Hematopoietic multipotent progenitor cell (in vitro differentiated cells): ENCODE measurements at regions not wholly inside any gene's neighbourhood (a gene's known extent, or its start where the extent isn't known, plus 50 kb on each side); places are given as distances from the start of the nearest gene placed in this dataset.
A peak's percentile ranks its signal among the peaks of the same experiment; 100 is the strongest.

ENCODE experiments used
- DNase-seq, 3 donors: peaks; one replicate each; pipeline ENCODE4 v3.0.0-alpha.2; 2011 to 2015; ENCODE audit warnings: low read depth in 2 of 3, low spot score in 2 of 3

DNA sequence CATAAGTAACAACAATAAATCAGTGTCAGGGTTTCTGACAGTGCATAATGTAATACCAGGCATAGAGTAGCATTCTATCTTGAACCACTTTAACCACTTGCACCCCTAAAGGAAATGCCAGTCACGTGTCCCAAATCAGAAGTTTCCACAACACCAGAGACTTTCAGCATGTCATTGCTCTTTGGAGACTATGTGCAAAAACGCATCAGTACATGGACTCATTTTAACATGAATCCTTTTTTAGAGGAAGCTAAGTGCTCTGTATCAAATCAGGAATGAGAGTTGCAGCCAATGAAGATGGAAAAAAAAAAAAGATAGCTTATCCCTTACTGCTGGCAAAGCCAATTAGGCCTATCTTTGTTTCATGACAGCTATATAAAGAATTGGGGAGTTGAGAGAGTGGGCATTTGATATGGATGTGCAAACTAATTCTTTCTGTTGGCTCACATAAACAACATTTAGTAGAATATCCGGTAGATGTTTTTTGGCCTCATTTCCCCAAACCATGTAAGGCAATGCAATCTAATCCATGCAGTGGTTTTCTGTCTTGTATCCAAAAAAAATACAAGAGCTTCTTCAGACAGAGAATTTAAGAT lies 353.1 kb downstream of the IRS1 start:
- DNase-seq, result no peak

- no peak for DNase-seq
Measured at GRCh38 chr2:226445216-226445861, 354.3 kb downstream of the IRS1 start.

- DNase-seq, result no peak
Measured at GRCh38 chr2:226443112-226443511, 356.5 kb downstream of the IRS1 start.

GRCh38 chr2:226440127-226440918 lies 359.3 kb downstream of the IRS1 start:
- DNase-seq, result no peak

GRCh38 chr2:226439337-226439736 lies 360.3 kb downstream of the IRS1 start:
- DNase-seq, result no peak

DNA sequence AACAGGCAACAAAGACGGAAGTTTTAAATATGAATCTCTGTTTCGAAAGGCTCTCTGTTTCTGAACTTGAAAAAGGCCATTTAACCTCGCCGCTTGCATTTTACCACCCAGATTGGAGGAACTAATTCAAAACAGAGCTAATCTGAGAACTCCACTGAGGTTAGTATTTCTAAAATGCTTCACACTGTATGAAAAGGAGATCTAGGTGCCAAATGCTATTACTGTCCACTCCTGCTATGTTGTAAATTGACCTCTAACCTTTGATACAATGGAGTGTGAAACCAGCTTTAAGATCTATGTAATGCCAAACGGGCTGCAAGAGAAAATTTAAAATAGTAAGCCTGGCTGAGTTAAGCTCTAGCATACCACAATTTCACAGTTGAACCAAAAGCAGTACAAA lies 364.5 kb downstream of the IRS1 start:
- DNase-seq, result no peak

- DNase-seq, result no peak
Measured at GRCh38 chr2:226434702-226435101, 364.9 kb downstream of the IRS1 start.

GRCh38 chr2:226431288-226431948 lies 368.2 kb downstream of the IRS1 start:
- DNase-seq, result no peak

GRCh38 chr2:226429476-226429875 lies 370.1 kb downstream of the IRS1 start:
- DNase-seq, result no peak

DNA sequence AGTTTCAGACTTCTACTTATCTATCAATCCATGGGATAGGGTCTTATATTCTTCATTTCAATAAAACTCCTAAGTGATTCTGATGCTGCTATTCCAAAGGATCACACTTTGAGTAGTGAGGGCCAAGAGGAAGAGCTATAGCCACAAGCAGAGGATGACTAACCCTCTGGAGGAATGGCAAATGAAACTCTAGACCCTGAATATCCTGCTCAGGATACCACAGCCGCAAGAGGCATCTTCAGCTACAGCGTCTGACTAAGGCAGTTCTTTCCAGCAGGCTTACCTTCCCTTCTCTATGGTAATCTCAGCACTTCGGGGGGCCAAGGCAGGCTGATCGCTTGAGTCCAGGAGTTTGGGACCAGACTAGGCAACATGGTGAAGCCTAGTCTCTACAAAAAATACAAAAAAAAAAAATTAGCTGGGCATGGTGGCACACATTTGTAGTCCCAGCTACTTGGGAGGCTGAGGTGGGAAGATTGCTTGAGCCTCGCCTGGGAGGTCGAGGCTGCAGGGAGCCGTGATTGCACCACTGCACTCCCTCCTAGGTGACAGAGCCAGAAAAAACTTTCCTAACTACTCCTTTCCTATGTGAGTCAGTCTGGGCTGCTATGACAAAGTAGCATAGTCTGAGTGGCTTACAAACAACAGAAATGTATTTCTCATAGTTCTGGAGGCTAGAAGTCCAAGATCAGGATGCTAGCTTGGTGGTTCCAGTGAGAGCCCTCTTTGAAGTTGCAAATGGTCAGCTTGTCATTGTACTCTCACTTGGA lies 371.9 kb downstream of the IRS1 start:
- no peak for DNase-seq

DNA sequence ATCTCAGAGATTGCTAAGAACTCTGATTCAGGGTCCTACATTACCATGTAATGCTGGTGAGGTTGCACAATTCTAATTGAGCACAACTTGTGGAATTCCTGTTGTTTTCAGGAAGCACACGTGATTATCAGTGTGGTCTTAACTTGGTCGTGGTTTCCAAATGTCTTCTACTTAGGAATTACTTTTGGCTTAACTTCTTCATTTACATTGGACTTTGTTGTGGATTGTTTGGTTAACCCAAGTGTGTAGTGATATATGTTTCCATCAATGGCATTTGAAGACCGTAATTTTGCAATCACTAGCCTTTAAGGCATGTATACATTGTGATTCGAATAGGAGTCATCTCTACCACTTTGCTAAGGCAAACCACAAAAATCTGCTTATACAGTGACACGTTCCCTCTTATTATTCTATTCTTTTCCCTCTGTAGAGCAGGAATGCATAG lies 373.3 kb downstream of the IRS1 start:
- DNase-seq, result no peak

- no peak for DNase-seq
Measured at GRCh38 chr2:226424971-226425370, 374.6 kb downstream of the IRS1 start.

GRCh38 chr2:226423498-226423960 lies 376.1 kb downstream of the IRS1 start:
- peak; percentile 4 to 86 (median 52) for DNase-seq

DNA sequence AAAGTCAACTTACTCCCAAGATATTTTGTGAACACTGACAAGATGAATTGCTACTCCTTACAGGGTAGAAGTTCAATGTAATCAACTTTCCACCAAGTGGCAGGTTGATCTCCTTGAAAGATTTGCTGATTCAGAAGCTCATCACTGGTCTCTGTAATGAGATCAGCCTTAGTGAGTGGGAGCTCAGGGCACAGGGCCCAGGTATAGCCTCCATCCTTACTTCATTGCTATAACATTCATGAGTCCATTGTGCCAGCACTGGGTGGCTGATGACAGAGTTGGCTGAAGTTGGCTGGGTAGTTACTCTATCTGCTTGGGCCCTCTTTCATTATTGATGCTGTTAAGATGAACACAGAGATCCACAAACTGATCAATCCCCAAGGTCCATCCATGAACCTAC lies 379.0 kb downstream of the IRS1 start:
- DNase-seq, result no peak

GRCh38 chr2:226418521-226418920 lies 381.1 kb downstream of the IRS1 start:
- DNase-seq, result no peak

- DNase-seq, result no peak
Measured at GRCh38 chr2:226414335-226414734, 385.3 kb downstream of the IRS1 start.

DNA sequence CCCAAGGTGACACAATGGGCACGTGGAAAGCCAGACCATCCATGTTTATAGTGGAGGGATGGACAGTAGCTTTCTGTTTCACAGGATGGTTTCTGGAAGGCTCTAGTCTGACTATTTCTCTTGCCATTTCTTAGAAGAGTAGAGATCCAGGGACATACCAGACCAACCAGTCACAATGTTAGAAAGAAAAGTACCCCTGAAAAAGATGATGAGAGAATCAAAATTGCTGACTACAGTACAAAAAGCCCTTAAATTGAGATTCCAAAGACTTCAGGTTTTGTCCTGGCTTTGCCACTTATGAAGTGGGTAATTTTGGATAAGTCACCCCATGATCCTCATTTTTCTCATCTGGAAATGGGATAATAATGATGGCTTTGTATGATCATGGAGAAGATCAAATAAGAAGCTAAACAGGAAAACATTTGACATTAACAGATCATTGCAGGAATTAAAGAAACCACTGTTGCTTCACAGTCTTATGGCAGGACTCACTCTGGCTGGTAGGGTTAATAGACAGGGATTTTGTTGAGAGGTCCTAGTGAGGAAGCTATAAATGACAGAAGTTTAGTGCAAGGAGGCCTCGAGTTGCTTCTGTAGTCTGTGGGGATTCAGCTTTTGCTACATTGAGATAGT lies 386.0 kb downstream of the IRS1 start:
- no peak for DNase-seq

GRCh38 chr2:226411727-226412360 lies 387.8 kb downstream of the IRS1 start:
- no peak for DNase-seq

DNA sequence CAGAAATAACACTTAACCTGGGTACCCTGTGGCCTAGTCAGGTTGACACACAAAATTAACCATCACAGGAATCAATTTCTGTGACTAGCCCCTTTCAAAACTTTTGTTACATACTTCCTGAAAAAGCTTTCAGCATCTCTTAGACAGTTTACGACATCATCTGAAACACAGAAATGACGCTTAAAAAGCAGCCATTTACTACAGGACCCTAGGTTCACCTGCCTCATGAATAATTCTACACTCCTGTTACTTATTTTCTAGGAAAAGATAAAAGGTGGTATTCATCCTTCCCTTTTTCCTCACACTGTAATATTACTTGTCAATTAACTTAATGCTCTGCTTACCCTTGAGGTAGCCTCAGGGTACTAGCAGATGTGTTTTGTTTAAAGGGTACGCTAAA lies 388.4 kb downstream of the IRS1 start:
- no peak for DNase-seq
